NCI-H510A (cell line): ENCODE measurements at regions not wholly inside any gene's neighbourhood (a gene's known extent, or its start where the extent isn't known, plus 50 kb on each side); places are given as distances from the start of the nearest gene placed in this dataset.

Experiments used
- DNase-seq: peaks from one replicate; lab custom pipeline; 2025; lab: John Stamatoyannopoulos, UW

DNA sequence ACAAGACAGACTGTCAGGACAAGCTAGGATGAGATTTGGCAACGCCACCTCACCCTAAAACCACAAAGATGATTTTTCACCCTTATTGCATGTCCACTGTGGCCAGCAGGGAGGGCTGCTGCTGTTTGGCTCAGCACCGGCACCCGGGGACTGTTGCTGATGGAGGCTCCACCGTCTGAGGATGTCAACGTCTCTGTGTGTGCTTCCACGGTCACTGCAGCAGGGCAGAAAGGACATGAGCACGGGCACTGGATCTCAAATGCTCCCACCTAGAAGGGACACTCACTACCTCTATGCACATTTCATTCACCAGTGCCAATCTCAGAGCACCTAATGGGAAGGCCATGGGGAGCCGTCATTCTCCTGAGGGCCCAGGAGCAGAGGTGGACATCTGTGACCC is 599.6 kb downstream of the PTPRU start:
- no peak for DNase-seq

DNA sequence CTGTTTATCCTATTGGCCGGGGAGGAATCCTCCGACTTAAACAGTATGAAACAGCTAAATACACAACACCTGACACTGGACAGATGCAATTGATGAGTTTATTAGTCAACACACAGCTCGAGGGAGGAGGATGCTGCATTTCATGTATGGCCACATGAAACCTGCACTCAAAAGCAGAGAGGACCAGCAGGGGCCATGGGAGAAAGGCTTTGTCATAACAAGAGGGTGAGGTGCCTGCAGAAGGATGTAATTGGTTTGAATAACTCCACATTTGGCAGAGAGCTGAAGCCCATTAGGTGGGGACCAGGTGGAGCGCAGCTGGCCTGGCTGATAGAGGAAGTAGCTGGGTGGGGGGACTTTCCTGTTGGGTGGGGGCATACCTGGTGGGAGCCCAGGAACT is 599.1 kb downstream of the PTPRU start:
- no peak for DNase-seq

DNA sequence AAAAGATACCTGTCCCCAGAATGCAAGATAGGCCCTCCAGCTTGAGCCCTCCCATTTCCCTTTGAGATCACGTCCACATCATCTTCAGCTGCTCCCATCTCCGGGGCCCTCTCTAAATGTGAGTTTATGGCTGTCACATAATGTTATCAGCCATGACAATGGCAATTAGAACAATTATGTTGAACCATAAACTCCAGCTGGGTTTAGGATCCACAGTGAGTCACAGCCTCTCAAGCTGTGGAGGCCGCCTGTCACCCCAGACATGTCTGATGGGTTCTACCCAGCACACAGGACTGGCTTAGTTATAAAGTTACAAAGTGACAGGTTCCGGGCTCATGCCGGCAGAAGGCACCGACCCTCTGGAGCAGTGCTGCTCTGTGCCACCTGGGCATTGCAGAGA is 597.3 kb downstream of the PTPRU start:
- DNase-seq, result no peak

DNA sequence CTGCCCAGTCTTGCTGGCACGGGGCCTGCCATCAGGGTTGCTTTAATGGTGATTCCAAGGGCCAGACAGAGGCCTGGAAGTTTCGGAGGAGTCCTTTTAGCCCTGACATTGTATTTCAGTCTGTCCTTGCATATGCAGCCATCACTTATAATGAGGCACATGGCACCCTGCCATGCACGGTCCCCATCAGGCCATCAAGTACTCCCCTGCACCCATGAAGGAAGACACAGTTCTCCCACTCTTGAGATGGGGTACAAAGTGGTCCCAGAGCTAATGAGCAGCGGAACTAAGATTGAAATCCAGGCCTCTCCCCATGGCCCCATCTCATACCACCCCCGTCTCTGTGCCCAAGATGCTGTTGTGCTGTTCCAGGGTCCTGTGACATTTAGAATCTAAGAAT is 596.6 kb downstream of the PTPRU start:
- DNase-seq, result no peak

DNA sequence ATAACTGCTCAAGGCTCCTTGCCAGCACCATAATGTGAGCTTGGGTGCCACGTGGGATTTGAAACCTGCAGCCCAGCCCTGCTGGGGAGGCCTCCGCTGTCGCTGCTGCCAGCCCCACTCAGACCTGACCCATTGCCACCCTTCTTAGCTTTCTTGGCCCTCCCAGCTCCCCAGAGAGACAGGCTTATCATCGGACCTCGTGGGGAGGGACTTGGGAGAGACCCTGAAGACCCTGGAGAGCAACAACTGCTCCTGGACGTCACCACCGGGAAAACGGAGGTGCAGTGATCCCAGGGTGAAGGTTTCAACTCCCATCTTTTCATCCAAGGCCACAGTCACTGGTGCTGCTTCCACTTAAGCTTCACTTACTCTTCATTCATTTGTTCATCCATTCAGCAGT is 596.1 kb downstream of the PTPRU start:
- DNase-seq, result no peak

DNA sequence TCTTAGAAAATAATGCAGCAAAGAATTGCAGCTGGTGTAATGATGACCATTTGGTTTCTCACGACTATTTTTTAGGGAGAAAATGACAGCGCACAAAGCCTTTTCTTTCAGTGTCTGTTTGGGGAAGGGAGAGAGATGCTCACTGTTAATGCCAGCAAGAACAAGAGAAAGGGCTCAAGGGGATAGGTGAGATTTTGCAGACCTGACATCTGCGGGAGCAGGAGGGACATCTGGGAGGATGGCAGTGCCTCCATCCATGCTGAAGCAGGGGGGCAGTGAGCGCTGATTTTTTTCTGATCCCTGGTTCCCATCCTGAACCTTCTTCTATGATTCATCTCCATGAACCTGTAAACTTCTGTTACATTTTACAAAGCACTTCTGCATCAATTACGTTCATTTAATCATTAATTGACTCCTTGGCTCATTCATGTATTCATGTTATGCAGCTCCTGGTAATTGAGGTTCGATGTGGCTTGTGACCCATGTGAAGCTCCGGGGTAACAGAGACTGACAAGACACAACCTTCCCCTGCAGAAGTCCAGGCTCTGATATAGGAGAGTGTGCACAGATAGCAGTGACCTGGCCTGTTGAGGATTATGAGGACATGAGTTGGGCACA is 595.3 kb downstream of the PTPRU start:
- DNase-seq, result no peak

DNA sequence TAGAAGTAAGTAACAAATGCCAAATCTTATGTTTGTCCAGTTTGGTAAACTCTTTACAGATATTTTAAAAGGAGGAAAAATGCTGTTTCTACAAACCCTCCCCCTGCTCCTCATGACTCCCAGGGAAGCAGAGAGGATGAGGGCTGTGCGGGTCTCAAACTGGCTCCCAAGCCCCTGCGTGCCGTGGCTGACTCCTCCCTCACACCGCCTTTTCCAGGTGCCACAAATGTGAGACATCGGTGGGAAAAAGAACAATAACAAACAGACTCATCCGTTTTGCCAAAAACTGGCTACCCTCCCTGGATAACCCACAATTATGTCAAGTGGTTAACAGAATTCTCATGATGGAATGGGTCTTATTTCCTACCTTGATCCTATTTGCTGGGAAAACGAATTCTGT is 594.6 kb downstream of the PTPRU start:
- DNase-seq, result no peak

DNA sequence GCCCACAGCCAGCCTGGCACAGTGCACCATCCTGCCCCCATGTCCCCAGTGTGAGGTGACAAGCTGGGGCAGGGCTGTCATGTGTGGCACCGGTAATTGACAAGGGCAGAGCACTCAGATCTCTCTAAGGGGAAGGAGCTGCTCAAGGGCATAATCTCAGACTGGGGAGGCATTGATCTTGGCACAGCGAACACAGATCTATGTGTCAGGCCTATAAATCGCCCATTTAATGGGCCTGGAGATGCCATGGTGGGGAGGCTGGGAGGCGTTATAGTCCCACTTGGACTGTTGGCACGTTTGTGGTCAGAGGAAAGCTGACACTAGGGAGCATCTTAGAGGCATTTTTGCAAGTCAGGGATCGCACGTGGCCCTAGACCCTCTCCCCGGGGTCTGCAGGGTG is 594.1 kb downstream of the PTPRU start:
- DNase-seq, result no peak

DNA sequence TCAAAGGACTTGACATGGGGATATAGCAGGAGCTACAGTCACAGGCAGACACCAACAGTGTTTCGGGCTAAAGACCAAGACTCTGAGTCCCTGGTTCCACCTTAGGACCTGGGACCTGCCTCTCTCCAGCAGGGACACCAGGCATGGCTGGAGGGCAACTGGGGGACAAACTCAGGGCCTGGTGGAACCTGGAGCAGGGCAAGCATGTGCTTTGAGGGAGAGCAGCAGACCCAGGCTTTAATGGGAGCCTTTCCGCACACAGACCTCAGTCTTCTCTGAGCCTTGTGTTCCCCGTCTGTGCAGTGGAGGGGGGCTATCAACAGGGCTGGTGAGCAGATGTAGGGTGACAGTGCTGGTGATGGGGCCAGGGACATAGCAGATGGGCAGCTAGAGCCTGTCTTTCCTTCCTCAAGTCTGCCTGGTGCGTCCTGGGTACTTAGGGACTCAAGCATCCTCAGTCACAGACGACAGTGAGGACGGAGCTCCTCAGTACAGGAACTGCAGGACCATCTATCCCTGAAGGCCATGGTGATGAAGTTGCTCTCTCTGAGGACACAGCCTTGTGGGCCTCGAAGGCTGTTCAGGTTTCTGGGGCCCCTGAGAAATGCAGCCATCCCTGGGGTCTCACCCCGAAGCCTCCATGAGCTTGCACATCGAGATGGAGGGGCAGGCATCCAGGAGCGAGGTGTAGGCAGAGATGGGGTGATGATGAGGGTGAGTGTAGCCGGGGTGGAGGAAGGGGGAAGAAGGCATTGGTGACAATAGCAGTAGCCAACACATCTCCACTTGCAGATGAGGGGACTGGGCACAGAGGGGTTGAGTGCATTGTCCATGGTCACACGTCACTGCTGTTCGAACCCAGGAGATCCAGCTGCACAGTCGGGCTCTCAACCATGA is 593.4 kb downstream of the PTPRU start:
- no peak for DNase-seq

DNA sequence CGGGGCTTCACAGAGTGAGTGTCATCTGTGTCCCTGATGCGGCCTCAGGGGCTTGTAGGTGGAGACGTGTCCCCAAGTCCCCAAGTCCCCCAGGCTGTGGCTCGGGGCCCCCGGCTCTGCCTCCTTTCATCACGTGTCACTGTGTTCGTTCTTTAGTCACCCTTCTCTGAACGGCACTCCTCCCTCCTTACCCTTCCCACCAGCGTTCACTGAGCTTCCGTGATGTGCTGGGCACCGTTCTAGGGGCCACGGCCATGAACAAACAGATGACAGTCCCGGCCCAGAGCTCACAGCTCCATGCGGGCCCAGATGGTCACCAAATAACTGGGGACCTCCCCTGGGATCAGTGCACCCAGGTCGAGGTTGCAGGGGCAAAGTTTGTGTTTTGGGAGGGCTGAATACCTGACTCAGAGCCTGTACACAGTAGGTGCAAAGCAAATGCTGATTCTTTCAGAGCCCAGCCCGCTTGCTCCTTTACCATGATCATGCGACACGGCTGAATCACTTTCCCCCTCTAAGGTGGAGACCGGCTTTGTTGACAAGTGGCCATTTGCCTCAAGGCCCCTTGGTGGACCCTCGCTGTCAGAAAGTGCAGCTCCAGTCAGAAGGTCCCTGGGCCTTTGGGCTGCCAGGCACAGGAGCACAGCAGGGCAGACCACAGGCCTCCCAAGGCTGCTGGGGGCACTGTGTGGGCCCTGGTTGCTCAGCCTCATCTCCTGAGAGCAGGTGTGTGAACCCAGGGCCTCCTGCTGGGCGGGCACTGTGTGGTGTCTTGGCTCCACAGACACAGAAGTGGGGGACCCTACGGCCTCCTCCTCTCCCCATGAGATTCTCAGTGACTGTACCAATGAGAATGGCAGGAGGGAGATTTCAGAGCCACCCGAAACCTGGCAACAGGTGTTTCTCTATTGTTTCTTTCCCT is 592.5 kb downstream of the PTPRU start:
- DNase-seq, result no peak

DNA sequence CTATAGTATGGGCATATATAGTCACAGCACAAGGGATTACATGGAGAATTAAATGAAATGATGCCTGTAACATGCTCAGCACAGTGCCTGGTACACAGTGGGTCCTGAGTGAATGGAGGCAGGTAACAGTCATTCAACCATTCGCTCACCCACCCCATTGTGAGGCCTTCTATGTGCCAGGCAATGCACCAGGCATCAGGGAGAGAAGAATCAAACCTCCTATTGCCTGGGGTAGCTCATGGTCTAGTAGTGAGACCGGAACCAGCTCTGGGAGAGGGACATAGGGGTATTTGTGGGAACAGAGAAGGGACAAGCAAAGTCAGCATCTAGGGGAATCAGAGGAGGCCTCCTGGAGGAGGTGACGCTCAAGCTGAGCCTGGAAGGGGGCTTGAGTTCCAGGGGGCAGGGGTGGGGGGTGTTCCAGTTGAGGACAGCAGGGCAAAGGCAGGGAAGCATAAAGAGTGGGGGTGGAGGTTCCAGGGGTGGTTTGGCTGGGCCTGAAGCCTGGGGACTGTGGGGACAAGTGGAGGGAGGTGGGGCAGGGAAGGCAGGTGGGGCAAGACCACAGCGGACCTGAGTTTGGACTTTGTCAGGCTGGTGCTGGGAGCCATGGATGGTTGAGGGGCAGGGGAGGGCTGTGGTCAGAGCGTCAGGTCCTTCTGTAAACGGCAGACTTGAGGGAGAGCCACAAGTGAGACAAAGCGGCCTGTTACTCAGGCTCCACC is 591.6 kb downstream of the PTPRU start:
- DNase-seq, result no peak

DNA sequence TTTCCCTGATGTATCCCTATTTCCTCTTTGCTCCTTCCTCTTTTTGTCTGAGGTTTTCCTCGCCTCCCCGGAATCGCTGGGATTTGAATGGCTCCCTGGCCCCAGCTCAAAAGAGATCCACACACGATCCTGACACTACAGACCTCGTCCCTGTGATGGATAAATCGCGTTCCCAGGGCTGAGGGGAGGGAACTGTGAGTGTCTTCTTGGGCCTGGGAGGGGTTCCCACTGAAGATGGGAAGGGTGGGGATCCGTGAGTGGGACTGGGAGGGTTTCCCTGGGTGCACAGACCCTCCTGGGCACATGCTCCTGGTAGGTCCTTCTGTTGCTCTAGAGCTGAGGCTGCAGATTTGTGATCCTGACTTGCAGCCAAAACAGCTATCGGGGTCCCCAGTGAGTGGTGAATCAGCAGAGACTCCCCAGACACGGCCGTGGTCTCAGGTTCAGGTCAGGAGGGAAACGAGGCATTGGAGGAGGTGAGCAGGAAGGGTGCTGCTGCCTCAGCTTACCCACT is 591.0 kb downstream of the PTPRU start:
- DNase-seq, result no peak

DNA sequence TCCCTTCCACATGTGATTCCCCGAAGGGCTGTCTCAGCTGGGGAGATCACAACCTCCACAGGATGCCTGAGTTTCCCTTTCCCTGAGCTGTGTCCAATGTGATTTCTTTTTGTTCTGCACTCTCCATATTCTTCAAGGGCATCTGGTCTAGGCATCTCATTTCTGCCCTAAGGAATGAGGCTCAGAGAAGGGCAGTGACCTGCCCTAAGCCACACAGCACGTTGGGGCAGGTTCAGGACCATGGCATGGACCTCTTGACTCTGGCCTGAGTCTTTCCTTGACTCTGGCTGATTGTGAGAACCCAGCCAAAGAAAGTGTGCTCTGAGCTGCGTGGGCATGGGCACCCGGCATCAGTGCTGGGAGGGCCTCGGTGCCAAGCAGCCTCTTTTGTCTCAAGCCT is 590.3 kb downstream of the PTPRU start:
- no peak for DNase-seq

DNA sequence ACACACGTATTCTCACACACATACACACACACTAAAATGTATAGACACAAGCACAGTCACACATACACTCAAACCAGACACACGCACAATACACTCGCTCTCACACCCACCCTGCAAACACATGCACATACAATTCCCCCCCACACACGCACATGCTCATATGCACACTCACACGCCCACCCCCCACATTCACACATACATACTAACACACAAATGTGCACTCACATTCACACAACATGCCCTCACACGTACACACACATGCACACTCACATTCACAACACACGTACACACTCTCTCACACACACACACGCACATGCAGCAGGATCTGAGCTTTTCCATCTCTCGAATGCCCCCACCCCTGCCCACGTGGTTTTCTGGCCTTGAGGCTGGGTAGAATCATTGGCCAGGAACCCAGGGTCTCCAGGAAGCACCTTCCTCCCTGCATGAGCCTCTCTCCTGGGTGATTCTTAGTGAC is 589.7 kb downstream of the PTPRU start:
- no peak for DNase-seq

DNA sequence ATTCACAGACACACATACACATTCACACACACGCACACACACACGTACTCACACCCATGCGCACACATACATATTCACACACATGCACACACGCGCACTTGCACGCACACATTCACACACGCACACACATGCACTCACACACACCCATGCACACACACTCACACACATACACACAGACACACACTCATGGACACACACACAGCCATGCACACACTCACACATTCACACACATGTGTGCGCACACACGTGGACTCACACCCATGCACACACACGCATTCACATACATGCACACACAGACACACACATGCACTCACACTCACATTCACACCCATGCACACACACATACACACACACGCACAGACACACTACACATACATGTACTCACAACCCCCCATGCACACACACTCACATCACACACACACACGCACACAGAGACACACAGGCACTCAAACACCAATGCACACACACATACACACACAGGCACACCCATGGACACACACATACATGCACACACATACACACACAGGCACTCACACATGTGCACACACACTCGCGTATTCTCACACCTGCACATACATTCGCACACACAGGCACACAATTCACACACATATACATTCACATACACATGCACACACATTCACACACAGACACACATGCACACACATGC is 589.1 kb downstream of the PTPRU start:
- DNase-seq, result no peak

DNA sequence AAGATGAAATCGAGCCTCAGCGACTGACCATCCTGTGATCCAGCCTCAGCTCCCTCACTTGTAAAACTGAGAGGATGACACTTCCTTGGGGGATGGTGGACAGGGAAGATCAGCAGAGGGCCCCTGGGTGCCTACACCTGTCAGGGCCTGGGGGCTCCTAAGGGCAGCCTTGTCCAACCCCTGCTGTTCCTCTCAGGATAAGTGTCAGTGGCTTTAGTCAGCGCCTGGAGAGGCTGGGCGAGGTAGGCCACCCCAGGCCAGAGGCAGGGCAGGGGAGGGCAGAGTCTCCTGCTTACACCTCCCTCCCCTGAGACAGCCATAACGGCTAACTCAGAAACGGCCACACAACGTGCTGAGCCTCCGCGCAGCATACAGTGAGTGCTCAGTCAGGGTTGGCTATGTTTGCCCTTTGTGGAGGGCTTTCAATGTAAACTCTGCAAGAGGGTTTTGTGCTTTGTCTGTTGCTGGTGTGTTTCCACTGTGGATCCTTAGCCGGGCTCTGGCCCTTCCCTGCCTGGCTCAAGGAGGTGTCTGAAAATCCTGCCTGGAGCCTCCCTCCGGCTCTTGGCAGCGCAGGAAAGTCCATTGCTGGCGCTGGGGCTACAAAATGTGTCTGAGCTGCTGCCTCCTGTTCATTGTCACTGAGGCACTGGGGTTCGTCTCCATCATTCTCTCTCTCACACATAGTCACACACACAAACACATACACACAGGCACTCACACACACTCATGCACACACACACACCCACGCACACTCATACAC is 588.4 kb downstream of the PTPRU start:
- no peak for DNase-seq

DNA sequence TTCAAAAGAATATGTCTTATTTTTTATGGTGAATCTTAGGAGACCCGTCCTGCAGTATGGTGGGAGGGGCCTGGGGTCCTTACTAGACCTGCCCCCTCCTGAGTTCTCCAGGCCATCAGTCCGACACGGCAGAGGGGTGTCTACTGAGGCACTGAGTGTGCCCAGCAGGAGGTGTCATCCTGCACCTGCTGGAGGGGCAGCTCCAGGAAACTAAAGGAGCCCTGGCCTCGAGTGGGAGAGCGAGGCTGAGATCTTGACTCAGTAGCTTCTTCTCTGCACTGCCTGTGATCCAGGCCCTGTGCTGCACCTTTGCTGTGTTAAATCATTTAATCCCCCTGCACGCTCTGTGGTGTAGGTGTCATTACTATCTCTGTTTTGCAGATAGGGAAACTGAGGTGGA is 587.7 kb downstream of the PTPRU start:
- no peak for DNase-seq

DNA sequence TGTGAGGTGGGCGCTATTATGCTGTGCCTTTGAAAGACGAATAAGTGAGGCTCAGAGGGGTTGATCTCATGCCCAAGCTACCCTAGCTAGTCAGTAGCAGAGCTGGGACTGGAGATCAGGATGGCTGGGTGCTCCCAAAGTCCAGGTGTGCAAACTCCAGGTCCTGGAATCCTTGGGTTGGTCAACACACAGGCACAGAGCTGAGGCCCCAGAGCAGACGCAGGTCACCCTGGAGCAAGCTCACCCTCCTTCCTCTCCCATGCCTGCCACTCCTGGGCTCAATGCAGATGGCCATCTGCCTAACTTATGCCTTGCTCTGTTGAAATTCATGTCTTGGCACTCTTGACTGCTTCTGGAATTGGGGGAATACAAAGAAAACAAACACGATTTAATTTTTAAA is 587.2 kb downstream of the PTPRU start:
- no peak for DNase-seq

DNA sequence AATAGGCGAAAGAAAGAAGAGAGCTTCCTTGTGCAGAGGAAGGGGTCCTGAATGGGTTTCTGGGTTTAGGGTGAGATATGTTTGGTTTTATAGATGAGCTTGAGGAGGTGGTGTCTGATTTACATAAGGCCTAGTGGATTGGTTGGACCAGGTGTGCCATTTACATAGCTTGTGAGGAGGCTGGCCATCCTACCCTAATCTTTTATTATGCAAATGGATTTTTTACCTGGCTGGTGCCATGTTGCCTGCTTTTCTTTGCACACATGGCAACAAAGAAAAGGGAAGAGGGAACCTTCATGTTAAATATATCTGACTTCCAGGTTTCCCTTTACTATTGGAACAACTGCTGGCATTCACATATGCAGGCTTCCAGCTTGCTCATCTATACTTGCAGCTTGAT is 585.3 kb downstream of the PTPRU start:
- no peak for DNase-seq

DNA sequence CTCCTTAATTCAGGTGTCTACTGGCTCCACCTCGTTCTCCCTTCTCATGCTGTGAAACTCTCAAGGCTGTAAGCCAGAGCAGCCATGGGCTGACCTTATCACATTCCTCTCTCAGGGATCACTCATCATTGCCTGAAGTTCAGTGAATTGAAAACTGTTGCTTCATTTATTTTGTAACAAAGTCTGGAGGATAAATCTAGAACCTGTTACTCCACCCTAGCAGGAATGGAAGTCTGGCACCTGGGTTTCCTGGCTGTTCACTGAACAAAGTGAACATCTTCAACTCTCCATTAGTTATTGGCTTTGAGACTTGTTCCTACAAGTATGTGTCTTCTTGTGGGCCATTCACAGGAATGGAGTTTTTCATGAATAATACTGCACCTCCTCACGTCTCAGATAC is 584.1 kb downstream of the PTPRU start:
- DNase-seq, result no peak
